ENCODE measurements at regions not wholly inside any gene's neighbourhood (a gene's known extent, or its start where the extent isn't known, plus 50 kb on each side); places are given as distances from the start of the nearest gene placed in this dataset.

DNA sequence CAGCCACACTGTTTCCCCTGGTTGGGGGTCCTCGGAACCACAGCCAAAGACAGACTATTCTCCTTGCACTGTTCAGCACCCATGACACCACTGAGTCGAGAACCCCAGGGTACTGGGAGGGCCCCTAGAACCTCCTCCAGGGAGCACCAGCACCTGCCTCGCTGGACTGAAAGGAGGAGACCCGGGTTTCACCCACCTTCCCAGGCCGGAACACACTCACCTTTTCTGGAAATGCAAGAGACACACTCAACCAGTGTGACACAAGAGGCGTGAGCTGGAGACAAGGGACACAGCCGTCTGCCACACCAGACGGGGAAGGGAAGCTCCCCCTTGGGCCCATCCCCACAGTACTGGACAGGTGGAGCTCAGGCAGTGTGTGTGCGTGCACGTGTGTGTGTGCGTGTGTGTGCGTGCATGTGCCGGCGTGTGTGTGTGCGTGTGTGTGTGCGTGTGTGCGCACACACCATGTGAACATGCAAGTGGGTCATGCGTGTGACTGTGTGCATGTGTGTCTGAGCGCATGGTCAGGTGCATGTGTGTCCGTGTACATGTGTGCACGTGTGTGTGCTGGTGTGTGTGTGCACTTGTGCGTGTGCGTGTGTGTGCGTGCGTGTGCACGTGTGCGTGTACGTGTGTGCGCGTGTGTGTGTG is 128.8 kb upstream of the NKX1-1 start:
- no peak for DNase-seq (ENCODE audit: low read depth, low spot score)
- H3K36me3 Mint-ChIP-seq (ENCODE audit: low read depth), result no peaks in the 10 kb centered on the region
- H3K27ac Mint-ChIP-seq (ENCODE audit: unreplicated experiment), result no peak overlapping the region
- TF ChIP-seq, protein P1, sequence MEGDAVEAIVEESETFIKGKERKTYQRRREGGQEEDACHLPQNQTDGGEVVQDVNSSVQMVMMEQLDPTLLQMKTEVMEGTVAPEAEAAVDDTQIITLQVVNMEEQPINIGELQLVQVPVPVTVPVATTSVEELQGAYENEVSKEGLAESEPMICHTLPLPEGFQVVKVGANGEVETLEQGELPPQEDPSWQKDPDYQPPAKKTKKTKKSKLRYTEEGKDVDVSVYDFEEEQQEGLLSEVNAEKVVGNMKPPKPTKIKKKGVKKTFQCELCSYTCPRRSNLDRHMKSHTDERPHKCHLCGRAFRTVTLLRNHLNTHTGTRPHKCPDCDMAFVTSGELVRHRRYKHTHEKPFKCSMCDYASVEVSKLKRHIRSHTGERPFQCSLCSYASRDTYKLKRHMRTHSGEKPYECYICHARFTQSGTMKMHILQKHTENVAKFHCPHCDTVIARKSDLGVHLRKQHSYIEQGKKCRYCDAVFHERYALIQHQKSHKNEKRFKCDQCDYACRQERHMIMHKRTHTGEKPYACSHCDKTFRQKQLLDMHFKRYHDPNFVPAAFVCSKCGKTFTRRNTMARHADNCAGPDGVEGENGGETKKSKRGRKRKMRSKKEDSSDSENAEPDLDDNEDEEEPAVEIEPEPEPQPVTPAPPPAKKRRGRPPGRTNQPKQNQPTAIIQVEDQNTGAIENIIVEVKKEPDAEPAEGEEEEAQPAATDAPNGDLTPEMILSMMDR (conservative IDR thresholded peaks at IDR 0.05), result no peak
- H3K4me3 Mint-ChIP-seq, result no peak overlapping the region
- no peaks in the 10 kb centered on the region for H3K9me3 Mint-ChIP-seq
- H3K27me3 Mint-ChIP-seq (ENCODE audit: low read depth), result peaks cover 9% of the 10 kb centered on the region
- peaks cover 9% of the 10 kb centered on the region for H3K4me1 Mint-ChIP-seq

DNA sequence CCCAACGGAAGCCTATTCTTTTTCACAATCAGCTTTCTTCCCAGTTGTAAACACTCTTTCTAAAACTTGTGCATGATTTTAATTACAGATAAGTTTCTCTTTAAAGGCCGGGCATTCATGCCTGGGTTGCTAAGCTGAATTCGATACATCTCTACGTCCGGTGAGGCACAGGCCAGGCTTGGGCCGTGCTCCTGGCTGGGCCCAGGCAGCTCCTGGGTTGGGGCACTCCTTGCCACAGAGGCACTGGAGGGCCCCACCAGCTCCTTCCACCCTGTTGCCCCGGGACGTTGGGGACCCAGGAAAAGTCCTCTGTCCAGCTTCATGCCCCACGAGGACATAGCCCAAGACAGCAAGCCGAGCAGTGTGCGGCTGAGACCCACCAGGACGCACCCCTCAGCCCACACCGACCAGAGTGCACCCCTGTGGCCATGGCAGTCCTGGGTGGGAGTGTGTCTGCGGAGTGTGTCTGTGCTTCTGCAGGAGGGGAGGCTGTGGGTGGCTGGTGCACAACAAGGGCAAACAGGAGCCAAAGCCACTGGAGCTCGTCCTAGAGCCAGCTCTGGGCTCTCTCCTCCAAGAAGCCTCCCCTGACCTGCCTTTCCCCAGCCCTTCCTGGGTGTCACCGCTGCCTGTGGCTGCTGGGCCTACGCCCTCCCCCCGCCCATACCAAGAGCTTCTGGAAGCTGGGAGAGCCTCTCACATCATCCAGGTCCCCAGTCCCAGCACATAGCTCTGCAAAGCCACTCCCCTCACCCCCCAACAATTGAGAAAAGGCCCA is 128.0 kb upstream of the NKX1-1 start:
- Mint-ChIP-seq H3K4me3 (no peak overlapping the region), H3K9me3 (no peaks in the 10 kb centered on the region), H3K4me1 (peaks cover 9% of the 10 kb centered on the region), H3K27me3 (ENCODE audit: low read depth) (peaks cover 16% of the 10 kb centered on the region), H3K36me3 (ENCODE audit: low read depth) (no peaks in the 10 kb centered on the region), H3K27ac (ENCODE audit: unreplicated experiment) (no peak overlapping the region)
- TF ChIP-seq, protein P1 (conservative IDR thresholded peaks at IDR 0.05), result no peak
- DNase-seq (ENCODE audit: low read depth, low spot score), result no peak

DNA sequence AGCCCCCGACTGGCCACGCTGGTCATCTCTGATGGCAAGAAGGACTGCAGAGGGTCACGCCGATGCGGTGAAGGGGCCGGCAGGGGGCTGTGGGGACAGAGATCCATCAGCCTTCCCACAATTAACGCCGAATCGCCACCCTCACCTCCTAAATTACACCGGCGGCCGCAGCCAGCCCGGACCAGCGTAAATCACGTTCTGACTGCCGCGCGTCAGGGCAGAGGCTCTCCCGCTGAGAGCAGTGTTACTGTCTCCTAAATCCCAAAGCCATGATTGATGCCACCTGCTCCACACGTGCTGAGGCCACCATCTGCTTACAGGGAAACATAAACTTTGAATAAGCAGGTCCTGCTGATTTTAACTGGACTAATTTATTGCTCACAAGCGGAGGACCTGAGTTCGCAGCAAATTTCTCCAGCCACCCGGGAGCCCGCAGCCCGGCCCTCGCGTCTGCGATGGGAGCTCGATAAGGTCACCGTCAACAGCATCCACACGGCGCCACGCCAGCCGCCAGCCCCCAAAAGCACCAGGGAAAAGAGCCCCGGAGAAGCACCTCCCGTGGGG is 127.3 kb upstream of the NKX1-1 start:
- no peak for DNase-seq (ENCODE audit: low read depth, low spot score)
- no peak overlapping the region for H3K4me3 Mint-ChIP-seq
- H3K27ac Mint-ChIP-seq (ENCODE audit: unreplicated experiment), result no peak overlapping the region
- peaks cover 23% of the 10 kb centered on the region for H3K27me3 Mint-ChIP-seq (ENCODE audit: low read depth)
- no peaks in the 10 kb centered on the region for H3K36me3 Mint-ChIP-seq (ENCODE audit: low read depth)
- H3K9me3 Mint-ChIP-seq, result no peaks in the 10 kb centered on the region
- TF ChIP-seq, protein P1 (conservative IDR thresholded peaks at IDR 0.05), result no peak
- peaks cover 9% of the 10 kb centered on the region for H3K4me1 Mint-ChIP-seq

DNA sequence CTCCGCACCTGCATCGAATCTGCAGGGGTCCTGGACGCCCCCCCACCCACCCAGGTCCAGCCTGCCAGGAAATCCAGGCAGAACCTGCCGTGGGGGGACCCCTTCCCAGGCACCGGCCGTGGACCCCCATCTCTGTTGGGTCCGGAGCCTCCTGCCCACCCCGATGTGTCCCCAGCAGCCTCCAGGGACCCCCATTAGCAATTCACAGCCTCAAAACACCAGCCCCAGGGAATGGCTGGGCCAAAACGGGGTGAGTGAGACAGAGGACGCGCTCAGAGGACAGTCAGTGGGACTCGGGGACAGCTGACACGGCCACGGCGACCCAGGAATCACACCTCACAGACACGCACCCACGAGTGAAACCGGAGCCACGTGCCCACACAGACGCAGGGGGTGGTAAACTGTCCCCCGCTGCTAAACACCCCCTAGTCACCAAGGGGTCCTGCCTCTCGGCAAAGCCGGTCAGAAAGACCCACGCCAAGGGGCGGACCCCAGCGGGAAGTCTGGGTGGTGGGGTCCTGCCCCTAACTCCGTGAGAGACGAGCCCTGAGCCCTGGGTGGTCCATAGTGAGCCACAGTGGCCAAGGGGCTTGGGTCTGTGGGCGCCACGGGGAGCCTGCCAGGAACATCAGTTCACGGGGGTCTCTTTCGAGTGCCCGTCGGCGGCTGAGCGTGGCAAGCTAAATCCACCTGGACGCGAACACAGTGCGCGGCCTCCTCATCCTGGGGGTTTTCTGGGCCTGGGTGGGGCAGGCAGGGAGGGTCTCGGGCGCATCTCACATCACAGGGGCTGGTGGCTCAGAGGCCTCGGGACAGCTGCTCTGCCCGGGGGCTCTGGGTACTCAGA is 126.5 kb upstream of the NKX1-1 start:
- Mint-ChIP-seq H3K27ac (ENCODE audit: unreplicated experiment) (no peak overlapping the region), H3K4me1 (peaks cover 9% of the 10 kb centered on the region), H3K27me3 (ENCODE audit: low read depth) (peaks cover 31% of the 10 kb centered on the region), H3K4me3 (no peak overlapping the region), H3K9me3 (no peaks in the 10 kb centered on the region), H3K36me3 (ENCODE audit: low read depth) (no peaks in the 10 kb centered on the region)
- TF ChIP-seq, protein P1 (conservative IDR thresholded peaks at IDR 0.05), result no peak
- DNase-seq (ENCODE audit: low read depth, low spot score), result no peak

All from neural crest cell (in vitro differentiated cells).